ENCODE measurements at regions not wholly inside any gene's neighbourhood (a gene's known extent, or its start where the extent isn't known, plus 50 kb on each side); places are given as distances from the start of the nearest gene placed in this dataset.

- TF ChIP-seq RNF2 (IDR thresholded peaks at IDR 0.05; ENCODE audit: borderline replicate concordance, low read depth) (no peak), EP300 (IDR thresholded peaks at IDR 0.05) (no peak), GATA3 (IDR thresholded peaks at IDR 0.05; ENCODE audit: borderline replicate concordance) (no peak), POLR2A (IDR thresholded peaks at IDR 0.05; ENCODE audit: low read length) (no peak), REST (IDR thresholded peaks at IDR 0.05) (no peak)
Measured at GRCh38 chr10:120007261-120007660, 114.7 kb downstream of the SEC23IP start.
